AG09319 (cell line): ENCODE measurements at regions not wholly inside any gene's neighbourhood (a gene's known extent, or its start where the extent isn't known, plus 50 kb on each side); places are given as distances from the start of the nearest gene placed in this dataset.

Source experiments
- DNase-seq: peaks from one replicate; pipeline ENCODE4 v3.0.0-alpha.2; 2010; ENCODE audit warnings: low read depth; ENCODE audit errors: extremely low read depth
- TF ChIP-seq, protein P1 (sequence below): IDR thresholded peaks from 2 replicates; pipeline ENCODE4 v1.5.1; 2011; ENCODE audit warnings: low read depth, mild to moderate bottlenecking, inconsistent platforms, low read length, moderate library complexity

DNA sequence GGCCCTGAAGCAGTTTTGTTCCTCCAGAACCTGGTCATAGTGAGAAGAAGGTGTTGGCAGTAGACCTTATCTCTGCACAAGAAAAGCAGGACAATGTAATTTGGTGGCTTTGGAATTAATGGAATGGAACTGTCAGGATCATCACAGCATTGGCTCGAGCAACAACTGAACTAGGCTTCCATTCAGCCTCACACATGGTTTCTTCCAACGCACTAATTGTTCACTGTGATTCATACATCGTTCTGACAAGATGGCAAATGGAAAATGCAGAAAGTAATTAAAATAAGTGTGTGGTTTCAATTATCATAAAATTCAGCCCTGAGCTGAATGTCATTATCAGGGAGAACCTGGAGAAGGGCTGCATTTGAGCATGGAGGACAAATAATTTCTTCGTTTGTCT, 80.6 kb downstream of the MFSD1 start:
- TF ChIP-seq, protein P1, sequence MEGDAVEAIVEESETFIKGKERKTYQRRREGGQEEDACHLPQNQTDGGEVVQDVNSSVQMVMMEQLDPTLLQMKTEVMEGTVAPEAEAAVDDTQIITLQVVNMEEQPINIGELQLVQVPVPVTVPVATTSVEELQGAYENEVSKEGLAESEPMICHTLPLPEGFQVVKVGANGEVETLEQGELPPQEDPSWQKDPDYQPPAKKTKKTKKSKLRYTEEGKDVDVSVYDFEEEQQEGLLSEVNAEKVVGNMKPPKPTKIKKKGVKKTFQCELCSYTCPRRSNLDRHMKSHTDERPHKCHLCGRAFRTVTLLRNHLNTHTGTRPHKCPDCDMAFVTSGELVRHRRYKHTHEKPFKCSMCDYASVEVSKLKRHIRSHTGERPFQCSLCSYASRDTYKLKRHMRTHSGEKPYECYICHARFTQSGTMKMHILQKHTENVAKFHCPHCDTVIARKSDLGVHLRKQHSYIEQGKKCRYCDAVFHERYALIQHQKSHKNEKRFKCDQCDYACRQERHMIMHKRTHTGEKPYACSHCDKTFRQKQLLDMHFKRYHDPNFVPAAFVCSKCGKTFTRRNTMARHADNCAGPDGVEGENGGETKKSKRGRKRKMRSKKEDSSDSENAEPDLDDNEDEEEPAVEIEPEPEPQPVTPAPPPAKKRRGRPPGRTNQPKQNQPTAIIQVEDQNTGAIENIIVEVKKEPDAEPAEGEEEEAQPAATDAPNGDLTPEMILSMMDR: no peak
- no peak for DNase-seq

DNA sequence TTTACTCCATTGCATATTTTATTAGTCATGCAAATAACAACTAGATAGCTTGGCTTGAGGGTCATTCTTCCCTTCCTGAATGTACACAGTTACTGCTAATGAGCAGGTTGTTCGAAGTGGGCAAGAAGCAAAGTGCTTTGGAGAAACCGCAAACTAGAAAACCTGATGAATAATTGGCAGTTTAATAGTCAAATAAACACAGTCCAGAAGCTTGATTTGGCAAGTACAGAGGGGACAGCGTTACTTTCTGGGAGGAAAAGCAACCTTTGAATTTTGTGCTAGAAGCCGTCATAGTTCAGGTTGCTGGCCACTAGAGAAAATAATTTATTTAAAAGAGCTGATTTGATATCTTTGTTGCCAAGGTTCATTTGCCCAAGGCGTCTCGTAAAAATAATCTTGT, 94.9 kb downstream of the MFSD1 start:
- TF ChIP-seq, protein P1: no peak

DNA sequence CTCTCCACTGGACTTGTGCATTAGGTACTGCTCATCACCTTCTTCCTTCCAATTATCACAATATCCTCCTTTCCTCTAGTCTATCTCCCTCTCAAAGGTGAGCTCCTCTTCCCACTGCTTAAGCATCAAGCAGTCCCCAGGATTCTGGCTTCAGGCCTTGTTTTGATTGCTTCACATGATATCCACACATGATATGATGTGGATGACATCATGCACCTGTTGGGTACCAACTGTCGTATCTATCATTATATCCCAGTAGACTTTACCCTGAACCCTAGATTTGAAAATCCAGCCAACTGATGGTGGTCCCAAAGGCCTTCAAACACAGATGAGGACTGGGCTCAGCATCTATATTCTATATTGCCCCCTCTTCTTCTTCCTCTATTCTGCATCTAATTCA, 104.9 kb downstream of the MFSD1 start:
- TF ChIP-seq, protein P1: no peak
- DNase-seq: no peak

More for the DNA sequence above, 94.9 kb downstream of the MFSD1 start:
- no peak for DNase-seq

DNA sequence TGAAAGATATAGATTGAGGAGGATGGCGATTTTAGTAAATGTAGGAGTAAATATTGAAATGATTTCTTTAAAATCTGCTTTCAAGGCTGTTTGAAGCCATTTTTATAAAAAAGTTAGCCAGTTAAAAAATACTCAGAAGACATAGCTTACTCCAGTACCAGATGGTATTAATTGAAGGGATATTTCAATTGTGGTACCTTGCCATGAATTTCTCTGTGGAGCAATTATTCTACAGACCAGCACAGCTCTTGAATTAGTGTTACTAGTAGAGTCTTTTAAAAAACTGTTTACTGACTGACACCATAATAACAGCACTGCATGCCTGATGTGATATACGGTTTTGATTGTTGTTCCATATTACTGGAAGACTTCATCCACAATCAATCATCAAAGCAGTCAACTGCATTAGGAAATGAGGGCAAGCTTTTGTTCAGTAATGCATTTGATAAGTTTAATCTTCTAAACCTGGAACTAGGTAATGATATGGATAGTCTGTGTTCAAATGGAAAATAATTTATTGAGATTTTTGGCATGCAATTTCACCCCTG, 106.4 kb downstream of the MFSD1 start:
- TF ChIP-seq, protein P1: no peak
- no peak for DNase-seq

DNA sequence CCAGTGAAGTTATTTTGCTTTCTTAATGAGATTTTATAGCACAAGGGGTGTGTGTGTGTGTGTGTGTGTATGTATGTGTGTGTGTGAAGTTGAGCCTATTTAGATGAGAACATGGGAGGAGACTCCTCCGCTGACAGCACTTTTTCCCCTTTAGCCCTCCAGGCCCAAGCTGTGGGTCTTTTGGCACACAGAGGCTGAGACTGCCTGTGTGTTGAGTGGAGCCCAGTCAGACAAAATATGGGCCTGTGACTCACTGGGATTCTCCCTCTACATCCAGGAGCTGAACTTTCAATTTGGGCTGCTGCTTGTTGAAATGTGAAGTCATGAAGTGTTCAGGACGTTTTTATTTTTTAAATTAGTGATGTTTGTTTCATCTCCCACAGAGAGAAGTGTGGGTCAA, 108.0 kb downstream of the MFSD1 start:
- no peak for DNase-seq
- TF ChIP-seq, protein P1: no peak

DNA sequence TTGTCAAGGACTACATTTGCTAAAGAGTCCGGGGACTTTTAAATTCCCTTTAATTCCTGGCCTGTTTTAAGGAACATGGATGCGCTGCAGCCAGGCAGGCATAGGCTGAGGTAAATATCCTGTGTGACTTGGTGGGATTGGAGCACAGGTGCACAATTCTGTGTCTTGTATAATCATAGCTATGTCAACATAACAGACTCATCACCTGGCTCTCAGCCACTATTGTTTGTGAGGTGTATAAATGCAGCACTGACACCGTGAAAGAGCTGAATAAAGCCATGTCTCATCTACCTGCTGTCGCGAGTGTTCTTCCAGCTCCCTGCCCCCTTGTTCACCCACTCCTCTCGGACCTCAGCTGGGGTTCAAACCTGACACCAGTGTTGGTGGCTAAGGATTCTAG, 109.7 kb downstream of the MFSD1 start:
- TF ChIP-seq, protein P1: no peak
- no peak for DNase-seq

DNA sequence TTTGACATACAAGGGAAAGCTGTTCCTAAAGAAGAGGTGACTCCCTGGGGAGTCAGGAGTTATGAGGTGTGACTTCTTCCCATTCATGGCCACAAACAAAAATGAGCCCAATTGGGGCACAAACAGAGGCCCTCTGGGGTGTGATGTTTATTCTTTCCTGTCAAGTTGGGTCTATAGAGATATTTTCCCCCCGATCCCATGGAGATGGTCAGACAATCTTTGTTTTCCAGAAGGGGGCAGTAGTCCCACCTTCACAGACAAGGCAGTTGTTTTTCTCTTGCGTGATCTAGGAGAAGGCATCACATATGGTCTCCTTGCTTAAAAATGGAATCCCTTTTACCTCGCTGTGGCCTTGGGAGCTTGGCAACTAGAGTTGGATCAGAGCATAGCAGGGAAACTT, 110.3 kb downstream of the MFSD1 start:
- TF ChIP-seq, protein P1: no peak
- DNase-seq: no peak
